Heart right ventricle (tissue), 16 donors: ENCODE measurements at regions not wholly inside any gene's neighbourhood (a gene's known extent, or its start where the extent isn't known, plus 50 kb on each side); places are given as distances from the start of the nearest gene placed in this dataset.
A peak's percentile ranks its signal among the peaks of the same experiment; 100 is the strongest.
"Not testable (repeated sequence)": the region's sequence is repeated elsewhere in the genome, so short reads cannot be mapped to it uniquely, and the experiment has no call there.

ENCODE experiments used
- ATAC-seq, 8 donors: fragments of 200-7000 bp; cut with Tn5 transposase; one replicate each; pipeline ENCODE4 v1.9.1; 2020; ENCODE audit warnings: mild to moderate bottlenecking in 8 of 8, moderate library complexity in 8 of 8, moderate number of reproducible peaks in 1 of 8
- DNase-seq, 2 donors: peaks; one replicate each; pipeline ENCODE4 v3.0.0-alpha.2; 2020
- H3K27ac ChIP-seq, 10 donors: fragments of 200-600 bp; sonication (generic) in 2 of 10; one replicate each; pipeline versions ENCODE4 v1.5.0 to v1.8.0; 2020 to 2022; ENCODE audit warnings: mild to moderate bottlenecking in 3 of 10
- H3K27me3 ChIP-seq, 7 donors: fragments of 200-600 bp; one replicate each; pipeline ENCODE4 v1.8.0; 2021 to 2022; ENCODE audit warnings: mild to moderate bottlenecking in 2 of 7
- H3K36me3 ChIP-seq, 9 donors: fragments of 200-600 bp; sonication (generic) in 1 of 9; one replicate each; pipeline versions ENCODE4 v1.5.0 to v1.8.0; 2020 to 2022; ENCODE audit warnings: mild to moderate bottlenecking in 2 of 9
- H3K4me1 ChIP-seq, 9 donors: fragments of 200-600 bp; sonication (generic) in 1 of 9; one replicate each; pipeline versions ENCODE4 v1.5.0 to v1.8.0; 2020 to 2022; ENCODE audit warnings: mild to moderate bottlenecking in 4 of 9
- H3K4me3 ChIP-seq, 10 donors: fragments of 200-600 bp; sonication (generic) in 2 of 10; one replicate each; pipeline versions ENCODE4 v1.5.0 to v1.8.0; 2020 to 2022; ENCODE audit warnings: mild to moderate bottlenecking in 7 of 10, moderate library complexity in 2 of 10
- H3K9me3 ChIP-seq, 11 donors: fragments of 200-600 bp in 10 of 11; sonication (generic) in 2 of 11; one replicate each; pipeline versions ENCODE4 v1.5.0 to v1.8.0; 2013 to 2022; ENCODE audit warnings: mild to moderate bottlenecking in 2 of 11, control low read depth in 1 of 11, moderate library complexity in 1 of 11
- CTCF ChIP-seq, 9 donors: fragments of 200-600 bp; sonication (generic) in 2 of 9; IDR thresholded peaks; one replicate each; pipeline versions ENCODE4 v1.5.0 to v1.8.0; 2021 to 2022; ENCODE audit warnings: antibody characterized with exemption in 9 of 9, mild to moderate bottlenecking in 5 of 9, moderate library complexity in 1 of 9
- WGBS, 2 donors: extraction: QIAGEN DNeasy Blood & Tissue Kit; methylation state at CpG; one replicate each; pipeline ENCODE4 v1.1.7; 2013; ENCODE audit warnings: inconsistent platforms in 1 of 2; 5-methylcytosine and 5-hydroxymethylcytosine counted together
- intact Hi-C, 10 donors: fragments of 100-400 bp; cut with DNase I; formaldehyde crosslinking; loops; one replicate each; pipeline versions ENCODE4 v1.11.1 to v1.14.2; 2022
- donor health status: Arrhythmogenic right ventricular cardiomyopathy.
- donor health status: ischemic (EF 13 %, LVEDD 7.1; RV severe dilation, severe dysfunction).
- donor health status: healthy with polysubstance abuse.
- donor health status: DM: no; HTN: yes; CAD: no.
- donor health status: DM: no; HTN: no; CAD: no.
- donor health status: ischemic (EF 25% LVEDD 6.9; RV normal size, moderate dysfunction).
- donor health status: ischemic (EF 25% LVEDD 5.7; RV mildly dilated, moderate dysfunction).
- donor health status: healthy.
- donor health status: DM: yes; HTN: yes; CAD: no.
- donor health status: Ischemic cardiomyopathy.
- donor health status: ischemic (EF 35%, LVEDD 5.7; RV mildly dilated, moderate dysfunction).
- donor health status: nonischemic (EF 11% LVEDD 7.7; RV severe dilation, severe dysfunction).
- donor health status: DM: yes; HTN: yes; CAD: no.
- donor health status: PGD.
- donor health status: ischemic (EF 29% LVEDD 5.4; RV normal size, mild dysfunction).
- donor health status: nonischemic (EF 23%, LVEDD 6.1; RV moderate dilation, normal function).

GRCh38 chr2:166716968-166717367, 171.3 kb upstream of the XIRP2 start:
- H3K9me3 ChIP-seq = peaks cover 0 to 23% (median 0%) of the 10 kb centered on the region in 11 donors
- ATAC-seq (no peak), DNase-seq (no peak)
- intact Hi-C loops = no loop called here
- H3K36me3 ChIP-seq = no peaks in the 10 kb centered on the region
- H3K4me3 ChIP-seq = no peak overlapping the region
- no peaks in the 10 kb centered on the region for H3K4me1 ChIP-seq
- no peak overlapping the region for H3K27ac ChIP-seq
- H3K27me3 ChIP-seq = no peaks in the 10 kb centered on the region
- no peak for TF ChIP-seq CTCF (IDR thresholded peaks at IDR 0.05)

- H3K27me3 ChIP-seq = no peaks in the 10 kb centered on the region
- DNase-seq = no peak
- 77 to 84% methylated on average over 2 of the region's 2 CpGs for WGBS, 2 donors
- no peaks in the 10 kb centered on the region for H3K9me3 ChIP-seq
- intact Hi-C loops = no loop called here
- peak in 7 of 9 donors; percentile 22 to 56 (median 35) for TF ChIP-seq CTCF (IDR thresholded peaks at IDR 0.05)
- no peak overlapping the region for H3K27ac ChIP-seq
- no peaks in the 10 kb centered on the region for H3K36me3 ChIP-seq
- H3K4me1 ChIP-seq = no peaks in the 10 kb centered on the region
- ATAC-seq = no peak
- H3K4me3 ChIP-seq = no peak overlapping the region
Measured at GRCh38 chr2:166700079-166700478, 188.2 kb upstream of the XIRP2 start.

GRCh38 chr2:166695154-166695553, 193.1 kb upstream of the XIRP2 start:
- no peak for ATAC-seq
- H3K27me3 ChIP-seq = no peaks in the 10 kb centered on the region
- intact Hi-C loops = no loop called here

GRCh38 chr2:166686057-166686456, 192.0 kb upstream of the SCN7A start:
- H3K9me3 ChIP-seq, H3K27me3 ChIP-seq, H3K4me1 ChIP-seq, DNase-seq, H3K36me3 ChIP-seq, ATAC-seq, H3K4me3 ChIP-seq, intact Hi-C loops, H3K27ac ChIP-seq: not testable (repeated sequence)
- 65% methylated on average over 4 of the region's 4 CpGs for WGBS, 2 donors

More at GRCh38 chr2:166695154-166695553, 193.1 kb upstream of the XIRP2 start:
- no peak overlapping the region for H3K4me3 ChIP-seq
- no peaks in the 10 kb centered on the region for H3K4me1 ChIP-seq
- WGBS, 2 donors = 72 to 78% methylated on average over 1 of the region's 1 CpG
- H3K9me3 ChIP-seq = peaks cover 0 to 25% (median 0%) of the 10 kb centered on the region in 11 donors
- H3K27ac ChIP-seq = no peak overlapping the region
- no peak for DNase-seq
- no peak for TF ChIP-seq CTCF (IDR thresholded peaks at IDR 0.05)
- H3K36me3 ChIP-seq = no peaks in the 10 kb centered on the region

- Histone ChIP-seq H3K27me3 (no peaks in the 10 kb centered on the region), H3K36me3 (no peaks in the 10 kb centered on the region), H3K4me3 (no peak overlapping the region), H3K27ac (no peak overlapping the region), H3K9me3 (no peaks in the 10 kb centered on the region), H3K4me1 (peaks cover 0 to 8% (median 0%) of the 10 kb centered on the region in 9 donors)
- DNase-seq = no peak
- no peak for TF ChIP-seq CTCF (IDR thresholded peaks at IDR 0.05)
- ATAC-seq = no peak
- WGBS, 2 donors = 74 to 80% methylated on average over 1 of the region's 1 CpG
- intact Hi-C loops = no loop called here
Measured at GRCh38 chr2:166677996-166678395, 183.9 kb upstream of the SCN7A start.
